Activated CD4-positive, alpha-beta T cell treated with anti-CD3 and anti-CD28 coated beads, Interleukin-2, amount 50 U/mL, for 16 hours (primary cell): ENCODE measurements at regions not wholly inside any gene's neighbourhood (a gene's known extent, or its start where the extent isn't known, plus 50 kb on each side); places are given as distances from the start of the nearest gene placed in this dataset.
"Not testable (repeated sequence)": the region's sequence is repeated elsewhere in the genome, so short reads cannot be mapped to it uniquely, and the experiment has no call there.

Source experiments
- DNase-seq: peaks from one replicate; pipeline ENCODE4 v3.0.0-alpha.2; 2020

DNA sequence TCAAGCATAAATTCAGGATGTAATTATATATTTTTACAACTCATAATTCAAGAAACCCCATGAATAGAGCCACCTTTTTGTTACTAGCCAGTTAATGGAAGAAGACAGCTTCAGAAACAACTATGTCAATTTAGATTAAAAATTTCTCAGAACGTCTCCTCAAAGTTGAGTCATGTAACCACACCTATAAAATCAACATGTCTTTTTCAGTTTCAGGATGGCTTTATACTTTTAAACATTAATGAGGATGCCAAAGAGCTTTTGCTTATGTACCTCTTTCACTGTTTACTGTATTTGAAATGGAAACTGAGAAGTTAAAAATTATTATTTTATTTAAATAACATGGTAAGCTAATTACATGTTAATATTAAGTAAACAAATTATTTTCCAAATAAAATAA, 280.1 kb downstream of the PTH2R start:
- no peak for DNase-seq

DNA sequence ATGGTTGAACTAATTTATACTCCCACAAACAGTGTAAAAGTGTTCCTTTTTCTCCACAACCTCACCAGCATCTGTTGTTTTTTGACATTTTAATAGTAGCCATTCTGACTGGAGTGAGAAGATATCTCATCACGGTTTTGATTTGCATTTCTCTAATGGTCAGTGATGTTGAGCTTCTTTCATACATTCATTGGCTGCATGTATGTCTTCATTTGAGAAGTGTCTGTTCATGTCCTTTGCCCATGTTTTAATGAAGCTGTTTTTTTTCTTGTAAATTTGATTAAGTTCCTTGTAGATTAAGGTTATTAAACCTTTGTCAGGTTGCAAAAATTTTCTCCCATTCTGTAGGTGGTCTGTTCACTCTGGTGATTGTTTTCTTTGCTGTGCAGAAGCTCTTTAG, 281.1 kb downstream of the PTH2R start:
- DNase-seq: not testable (repeated sequence)

DNA sequence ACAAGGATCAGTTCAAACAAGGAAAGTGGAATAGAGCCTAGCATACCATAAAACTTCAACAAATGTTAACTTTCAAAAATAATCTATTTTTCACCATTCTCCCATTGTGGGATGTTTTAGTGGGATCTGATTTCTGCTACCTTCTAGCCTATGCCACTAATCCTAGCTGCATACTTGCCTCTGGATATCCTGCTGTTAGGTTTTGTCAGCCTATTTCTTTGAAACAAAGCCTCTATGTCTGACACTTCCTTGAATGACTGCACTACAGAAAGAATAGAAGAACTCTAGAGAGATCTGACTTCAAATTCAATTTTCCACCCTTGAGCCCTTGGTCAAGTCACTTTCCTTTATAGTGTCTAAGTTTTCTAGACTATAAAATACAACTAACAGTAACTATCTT, 291.5 kb downstream of the PTH2R start:
- DNase-seq: no peak

DNA sequence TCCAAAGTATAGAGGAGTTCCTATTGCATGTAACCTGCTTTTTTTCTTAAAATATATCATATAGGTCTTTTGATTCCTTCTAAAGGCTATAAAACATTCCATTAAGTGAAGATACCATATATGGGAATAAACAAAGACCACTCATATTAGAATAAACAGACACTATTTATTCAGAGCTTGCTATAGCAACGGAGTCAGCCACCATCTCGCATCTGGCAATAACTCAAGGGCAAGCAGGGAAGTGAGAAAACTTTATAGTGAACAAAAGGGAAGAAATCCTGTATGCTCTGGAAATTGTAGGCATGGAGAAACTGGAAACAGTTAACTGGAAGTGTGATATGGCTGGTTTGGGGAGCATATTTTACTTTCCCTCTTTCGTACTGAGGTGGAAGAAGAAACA, 301.9 kb downstream of the PTH2R start:
- DNase-seq: no peak

DNA sequence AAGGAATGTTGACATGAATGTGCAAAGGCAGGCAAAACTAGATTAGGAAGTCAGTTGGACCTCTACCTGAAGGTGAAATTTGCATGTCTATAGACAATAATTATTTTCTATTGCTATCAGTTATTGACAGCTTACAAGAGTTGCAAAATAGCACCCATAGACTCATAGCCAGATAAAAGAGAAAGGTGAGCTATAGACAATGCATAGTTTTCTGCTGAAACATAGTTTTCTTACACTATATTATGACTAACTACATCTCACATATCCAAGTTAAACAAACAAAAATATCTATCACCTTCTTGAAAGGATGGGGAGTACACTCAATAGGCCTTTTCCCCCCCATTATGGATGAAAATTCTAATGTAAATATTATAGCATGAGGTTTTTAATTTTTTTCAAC, 305.0 kb downstream of the PTH2R start:
- no peak for DNase-seq

DNA sequence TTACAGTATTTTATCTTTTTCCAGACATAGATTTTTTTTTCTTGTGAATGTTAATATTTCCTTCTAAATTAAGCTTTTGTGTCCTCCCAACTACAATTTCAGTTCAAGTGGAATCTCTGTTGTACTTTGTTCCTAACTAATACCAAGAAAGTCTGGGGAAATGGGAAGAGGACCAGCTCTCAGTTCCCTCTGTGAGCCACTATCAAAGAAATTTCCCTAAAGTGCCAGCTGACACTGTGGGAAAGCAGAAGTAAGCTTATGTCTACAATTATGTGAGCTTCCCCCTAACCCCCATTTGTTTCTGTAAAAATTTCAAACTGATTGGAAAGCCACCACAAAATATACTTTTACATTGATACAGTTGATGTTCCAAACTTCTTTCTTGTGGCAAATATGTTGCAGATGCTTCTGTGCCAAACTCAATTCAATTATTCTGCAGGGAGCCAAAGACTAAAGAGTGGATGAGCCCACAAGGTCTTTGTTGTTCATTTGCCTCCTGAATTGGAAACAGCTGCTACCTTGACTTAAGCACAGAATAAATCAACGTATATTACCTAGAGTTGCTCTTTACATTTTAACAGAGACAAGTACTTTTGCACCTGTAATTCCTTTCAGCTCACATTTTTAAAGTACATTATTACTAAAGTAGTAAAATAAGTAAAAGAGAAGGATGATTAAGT, 306.6 kb downstream of the PTH2R start:
- no peak for DNase-seq

DNA sequence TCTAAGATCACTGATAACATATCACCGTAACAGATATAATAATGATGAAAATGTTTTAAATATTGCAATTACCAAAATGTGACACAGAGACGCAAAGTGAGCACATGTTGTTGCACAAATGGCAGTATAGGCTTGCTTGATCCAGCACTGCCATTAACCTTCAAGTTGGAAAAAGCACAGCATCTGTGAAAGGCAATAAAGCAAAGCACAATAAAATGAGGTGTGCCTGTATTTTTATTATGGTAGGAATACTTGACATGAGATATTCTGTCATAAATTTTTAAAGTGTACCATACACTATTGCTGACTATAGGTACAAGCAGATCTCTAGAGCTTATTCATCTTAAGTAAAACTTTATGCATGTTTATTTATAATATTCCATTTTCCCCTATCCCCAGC, 312.2 kb downstream of the PTH2R start:
- DNase-seq: no peak

DNA sequence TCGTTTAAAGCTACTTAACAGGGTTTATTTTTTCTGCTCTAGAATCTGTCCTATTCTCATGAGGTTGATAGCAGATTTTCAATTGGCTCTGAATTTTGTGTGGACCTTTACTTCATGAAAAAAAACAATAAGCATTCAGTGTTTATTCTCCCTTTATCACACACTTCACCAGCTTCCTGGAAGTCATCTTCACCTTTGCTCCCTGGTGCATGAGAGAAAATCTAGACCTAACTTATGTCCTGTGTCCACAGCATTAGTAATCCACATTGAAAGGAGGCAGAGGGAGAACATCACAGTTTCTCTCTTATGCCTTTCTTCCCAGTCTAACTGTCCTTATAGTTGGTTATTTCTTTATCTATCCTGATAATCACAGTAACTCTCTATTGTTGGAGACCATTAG, 316.1 kb downstream of the PTH2R start:
- DNase-seq: no peak

DNA sequence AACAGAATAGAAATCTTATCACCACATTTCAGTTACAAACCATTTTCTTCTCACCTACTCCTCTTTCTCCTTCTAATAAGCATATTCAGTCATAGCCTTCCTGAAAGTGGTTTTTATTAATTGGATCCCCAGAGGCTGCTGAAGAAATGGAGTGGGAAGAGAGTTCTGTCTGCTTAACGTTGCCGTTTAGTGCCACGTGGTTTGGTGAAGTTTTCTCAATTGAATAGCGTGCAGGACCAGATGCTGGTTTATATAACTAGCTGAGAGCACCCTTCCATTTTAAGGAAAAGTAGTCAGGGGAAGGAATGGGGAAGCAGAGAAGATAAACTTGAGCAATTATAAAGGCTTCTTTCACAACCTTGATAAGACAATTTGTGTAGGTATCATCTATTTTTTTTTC, 318.7 kb downstream of the PTH2R start:
- DNase-seq: no peak

DNA sequence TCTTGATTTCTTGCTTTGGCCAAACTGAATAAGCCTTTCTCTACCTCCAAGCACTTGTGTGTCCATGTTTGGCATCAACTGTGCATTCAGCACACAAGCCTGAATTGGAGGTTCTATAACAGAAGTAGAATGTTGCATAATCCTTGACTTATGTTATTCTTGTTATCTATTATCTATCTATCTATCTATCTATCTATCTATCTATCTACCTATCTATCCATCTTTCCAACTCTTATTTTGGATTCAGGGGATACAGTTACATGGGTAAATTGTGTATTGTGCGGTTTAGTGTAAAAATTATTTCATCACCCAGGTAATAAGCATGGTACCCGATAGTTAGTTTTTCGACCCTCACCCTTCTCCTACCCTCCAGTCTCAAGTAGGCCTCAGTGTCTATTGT, 319.6 kb downstream of the PTH2R start:
- DNase-seq: no peak

DNA sequence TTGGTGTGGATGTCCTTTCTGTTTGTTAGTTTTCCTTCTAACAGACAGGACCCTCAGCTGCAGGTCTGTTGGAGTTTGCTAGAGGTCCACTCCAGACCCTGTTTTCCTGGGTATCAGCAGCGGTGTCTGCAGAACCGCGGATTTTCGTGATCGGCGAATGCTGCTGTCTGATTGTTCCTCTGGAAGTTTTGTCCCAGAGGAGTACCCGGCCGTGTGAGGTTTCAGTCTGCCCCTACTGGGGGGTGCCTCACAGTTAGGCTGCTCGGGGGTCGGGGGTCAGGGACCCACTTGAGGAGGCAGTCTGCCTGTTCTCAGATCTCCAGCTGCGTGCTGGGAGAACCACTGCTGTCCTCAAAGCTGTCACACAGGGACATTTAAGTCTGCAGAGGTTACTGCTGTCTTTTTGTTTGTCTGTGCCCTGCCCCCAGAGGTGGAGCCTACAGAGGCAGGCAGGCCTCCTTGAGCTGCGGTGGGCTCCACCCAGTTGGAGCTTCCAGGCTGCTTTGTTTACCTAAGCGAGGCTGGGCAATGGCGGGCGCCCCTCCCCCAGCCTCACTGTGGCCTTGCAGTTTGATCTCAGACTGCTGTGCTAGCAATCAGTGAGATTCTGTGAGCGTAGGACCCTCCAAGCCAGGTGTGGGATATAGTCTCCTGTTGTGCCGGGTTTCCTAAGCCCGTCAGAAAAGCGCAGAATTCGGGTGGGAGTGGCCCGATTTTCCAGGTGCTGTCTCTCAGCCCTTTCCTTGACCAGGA, 345.2 kb downstream of the PTH2R start:
- DNase-seq: not testable (repeated sequence)

DNA sequence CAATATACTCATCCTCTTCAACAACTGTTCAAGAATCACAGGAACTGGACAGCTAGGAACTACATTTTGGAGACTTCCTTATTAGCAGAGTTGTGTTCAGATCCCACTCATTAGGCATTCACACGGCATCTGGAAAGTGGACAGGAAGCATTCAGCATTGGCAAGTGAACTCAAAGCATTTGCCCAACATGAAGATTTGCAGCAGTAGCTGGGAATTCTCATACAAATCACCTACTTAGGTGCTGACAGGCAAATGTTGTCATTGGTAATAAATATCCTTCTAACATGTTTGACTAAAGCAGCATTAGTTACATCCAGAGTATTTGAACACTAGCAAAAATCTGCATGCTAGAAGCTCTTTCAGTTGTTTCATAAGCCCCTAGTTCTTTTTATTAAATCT, 350.8 kb downstream of the PTH2R start:
- no peak for DNase-seq

DNA sequence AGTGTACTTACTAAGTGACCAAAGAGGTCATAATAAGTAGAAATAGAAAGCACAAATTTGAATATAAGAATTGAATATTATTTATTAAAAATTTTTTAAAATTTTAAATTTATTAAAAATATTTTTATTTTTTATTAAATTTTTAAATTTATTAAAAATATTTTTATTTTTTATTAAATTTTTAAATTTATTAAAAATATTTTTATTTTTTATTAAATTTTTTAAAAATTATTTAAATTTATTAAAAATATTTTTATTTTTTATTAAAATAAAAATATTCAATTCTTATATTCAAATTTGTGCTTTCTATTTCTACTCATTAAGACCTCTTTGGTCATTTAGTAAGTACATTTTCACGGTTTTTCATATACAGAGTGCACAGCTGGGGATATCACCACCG, 366.5 kb downstream of the PTH2R start:
- not testable (repeated sequence) for DNase-seq

DNA sequence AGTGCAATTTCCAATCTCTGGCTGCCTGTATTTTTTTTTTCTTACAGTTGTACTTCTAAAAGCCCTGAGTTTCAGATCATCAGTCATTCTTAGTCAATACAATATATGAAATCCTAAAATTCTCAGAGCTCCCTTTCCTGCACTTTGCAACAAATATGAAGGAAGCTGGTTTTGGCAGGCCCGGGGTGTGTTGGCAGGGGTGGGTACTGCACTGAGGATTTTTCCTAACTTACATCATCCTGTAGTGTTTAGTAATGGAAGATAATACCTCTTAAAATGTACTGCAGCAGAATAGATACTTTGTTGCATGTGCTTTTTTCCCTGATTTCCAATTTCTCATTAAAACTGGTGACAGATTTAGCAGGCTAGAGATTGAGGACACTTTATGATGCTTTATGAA, 374.6 kb downstream of the PTH2R start:
- DNase-seq: no peak

DNA sequence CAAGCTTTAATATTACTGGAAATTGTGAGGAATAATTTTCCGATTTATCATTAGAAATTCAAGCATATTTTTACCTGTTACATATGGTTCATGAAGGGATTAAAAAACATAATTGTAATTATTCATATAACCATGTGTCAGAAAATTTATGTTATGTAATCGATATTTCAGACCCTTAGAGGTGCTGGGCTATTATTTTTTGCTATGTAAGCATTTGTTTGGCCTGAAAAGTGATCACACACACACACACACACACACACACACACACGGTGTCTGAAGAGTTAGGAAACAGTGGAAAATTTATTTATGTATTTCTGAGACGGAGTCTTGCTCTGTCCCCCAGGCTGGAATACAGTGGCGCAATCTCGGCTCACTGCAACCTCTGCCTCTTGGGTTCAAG, 375.5 kb downstream of the PTH2R start:
- no peak for DNase-seq

DNA sequence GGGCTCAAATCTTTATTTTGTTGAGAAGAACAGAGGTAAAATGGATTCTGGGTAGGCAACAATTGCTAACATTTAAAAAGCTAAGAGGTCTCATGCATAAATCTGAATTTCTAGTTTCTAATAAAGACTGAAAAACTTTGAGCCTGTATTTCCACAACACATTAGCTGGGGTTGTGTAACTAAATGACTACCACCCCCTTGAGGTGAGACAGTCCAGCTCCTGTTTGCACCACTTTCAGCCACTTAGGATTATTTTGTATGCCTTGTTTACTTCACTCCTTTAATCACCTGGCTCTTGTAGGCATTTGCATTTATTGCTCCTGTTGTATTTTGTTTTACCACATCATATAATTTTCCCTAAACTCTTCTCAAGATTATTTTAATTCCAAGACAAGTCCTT, 376.6 kb downstream of the PTH2R start:
- DNase-seq: no peak

DNA sequence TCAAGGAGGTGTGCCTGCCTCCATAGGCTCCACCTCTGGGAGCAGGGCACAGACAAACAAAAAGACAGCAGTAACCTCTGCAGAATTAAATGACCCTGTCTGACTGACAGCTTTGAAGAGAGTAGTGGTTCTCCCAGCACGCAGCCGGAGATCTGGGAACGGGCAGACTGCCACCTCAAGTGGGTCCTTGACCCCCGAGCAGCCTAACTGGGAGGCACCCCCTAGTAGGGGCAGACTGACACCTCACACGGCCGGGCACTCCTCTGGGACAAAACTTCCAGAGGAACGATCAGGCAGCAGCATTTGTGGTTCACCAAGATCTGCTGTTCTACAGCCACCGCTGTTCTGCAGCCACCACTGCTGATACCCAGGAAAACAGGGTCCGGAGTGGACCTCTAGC, 378.2 kb downstream of the PTH2R start:
- DNase-seq: not testable (repeated sequence)

DNA sequence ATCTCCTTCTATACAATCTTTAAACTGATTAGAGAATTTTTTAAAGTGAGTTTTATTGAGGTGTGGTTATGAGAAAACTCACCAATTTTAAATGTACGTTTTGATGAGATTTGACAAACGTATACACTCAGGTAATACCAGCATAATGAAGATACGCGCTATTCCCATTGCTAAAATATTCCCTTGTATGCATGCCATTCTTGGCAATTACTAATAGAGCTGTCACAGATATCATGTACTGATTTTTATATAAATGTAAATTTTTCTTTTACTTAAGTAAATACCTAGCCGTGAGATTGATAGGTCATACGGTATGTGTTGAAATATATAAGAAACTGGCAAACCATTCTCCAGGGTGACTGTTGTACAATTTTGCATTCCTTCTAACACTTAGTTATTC, 384.7 kb downstream of the PTH2R start:
- no peak for DNase-seq

DNA sequence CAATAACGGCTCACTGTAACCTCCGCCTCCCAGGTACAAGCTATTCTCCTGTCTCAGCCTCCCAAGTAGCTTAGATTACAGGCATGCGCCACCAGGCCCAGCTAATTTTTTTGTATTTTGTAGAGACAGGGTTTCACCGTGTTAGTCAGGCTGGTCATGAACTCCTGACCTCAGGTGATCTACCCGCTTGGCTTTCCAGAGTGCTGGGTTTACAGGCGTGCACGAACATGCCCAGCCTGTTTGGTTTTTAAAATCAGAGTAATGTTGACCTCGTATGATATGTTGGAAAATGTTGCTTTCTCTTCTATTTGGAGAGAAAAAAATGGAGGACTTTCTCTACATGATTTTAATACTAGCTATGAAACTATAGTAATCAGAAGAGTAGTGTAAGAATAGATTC, 386.2 kb downstream of the PTH2R start:
- no peak for DNase-seq

DNA sequence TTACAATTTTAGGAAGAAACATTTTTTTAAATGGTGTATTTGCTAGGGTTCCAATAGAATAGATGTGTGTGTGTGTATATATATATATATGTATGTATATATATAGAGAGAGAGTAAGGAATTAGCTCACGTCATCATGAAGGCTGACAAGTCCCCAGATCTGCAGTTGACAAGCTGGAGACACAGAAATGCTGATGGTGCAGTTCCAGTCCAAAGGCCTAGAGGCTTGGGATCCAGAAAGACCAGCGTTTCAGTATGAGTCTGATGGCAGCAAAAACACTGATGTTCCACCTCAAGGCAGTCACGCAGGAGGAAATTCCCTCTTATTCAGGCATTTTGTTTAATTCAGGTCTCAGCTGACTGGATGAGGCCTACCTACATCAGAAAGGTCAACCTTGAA, 386.8 kb downstream of the PTH2R start:
- DNase-seq: no peak

DNA sequence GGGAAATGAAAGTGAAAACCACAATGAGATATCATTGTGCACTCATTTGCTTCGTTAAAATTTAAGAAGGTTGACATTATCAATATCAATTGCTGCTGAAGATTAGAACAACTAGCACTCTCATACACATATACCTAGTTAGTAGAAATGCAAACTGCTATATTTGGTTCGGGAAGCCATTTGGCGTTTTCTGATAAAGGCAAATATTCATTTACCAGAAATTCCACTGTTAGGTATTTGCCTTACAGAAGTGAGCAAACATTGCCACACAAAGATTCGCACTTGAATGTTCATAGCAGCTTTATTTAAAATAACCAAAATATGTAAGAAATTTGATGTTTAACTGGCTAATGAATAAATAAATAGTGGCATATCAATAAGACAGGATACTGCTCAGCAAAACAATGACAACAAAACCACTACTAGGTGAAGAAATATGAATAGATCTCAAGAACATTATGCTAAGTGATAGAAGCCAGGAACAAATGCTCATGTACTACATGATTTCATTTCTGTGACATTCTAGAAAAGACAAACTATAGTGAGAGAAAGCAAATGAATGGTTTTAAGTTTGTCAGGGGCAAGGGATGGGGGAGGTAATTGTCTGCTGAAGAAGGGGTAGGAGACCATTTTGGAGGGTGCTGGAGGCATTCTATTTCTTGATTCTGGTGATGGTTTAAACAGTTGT, 387.8 kb downstream of the PTH2R start:
- DNase-seq: no peak

DNA sequence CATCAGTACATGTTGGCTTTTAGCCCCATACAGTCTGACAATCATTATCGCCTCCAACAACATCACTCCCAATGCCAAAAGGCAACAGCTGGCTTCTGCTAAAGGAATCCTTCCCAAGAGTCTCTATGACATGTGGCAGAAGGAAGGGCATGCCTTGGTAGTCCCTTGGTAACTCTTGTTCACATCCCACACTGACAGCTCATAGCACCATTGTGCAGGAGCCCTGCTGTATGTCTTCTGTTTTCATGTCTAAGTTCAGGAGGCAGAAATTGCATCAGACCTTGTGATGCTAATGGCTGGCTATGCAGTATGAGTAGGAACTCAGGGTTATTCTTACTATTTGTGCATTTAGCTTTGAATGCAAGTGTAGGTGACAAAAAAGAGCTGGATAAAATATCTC, 392.1 kb downstream of the PTH2R start:
- DNase-seq: no peak

DNA sequence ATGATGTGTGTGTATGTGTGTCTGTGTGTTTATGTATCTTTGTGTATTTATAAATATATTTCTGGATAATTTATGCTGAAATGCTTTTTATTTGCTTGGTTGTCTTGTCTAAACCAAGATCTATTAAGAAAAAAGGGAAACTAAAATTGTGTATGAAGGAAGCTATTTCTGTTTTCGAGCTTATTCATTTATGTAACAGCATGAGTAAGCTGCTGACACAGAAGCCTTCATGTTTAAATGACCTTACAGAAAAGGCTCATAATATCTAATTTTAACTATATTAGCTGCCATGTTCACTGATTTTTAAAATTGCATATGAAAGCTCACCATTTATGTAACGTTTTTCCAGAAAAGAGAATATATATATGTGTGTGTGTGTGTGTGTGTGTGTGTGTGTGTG, 392.8 kb downstream of the PTH2R start:
- DNase-seq: no peak

DNA sequence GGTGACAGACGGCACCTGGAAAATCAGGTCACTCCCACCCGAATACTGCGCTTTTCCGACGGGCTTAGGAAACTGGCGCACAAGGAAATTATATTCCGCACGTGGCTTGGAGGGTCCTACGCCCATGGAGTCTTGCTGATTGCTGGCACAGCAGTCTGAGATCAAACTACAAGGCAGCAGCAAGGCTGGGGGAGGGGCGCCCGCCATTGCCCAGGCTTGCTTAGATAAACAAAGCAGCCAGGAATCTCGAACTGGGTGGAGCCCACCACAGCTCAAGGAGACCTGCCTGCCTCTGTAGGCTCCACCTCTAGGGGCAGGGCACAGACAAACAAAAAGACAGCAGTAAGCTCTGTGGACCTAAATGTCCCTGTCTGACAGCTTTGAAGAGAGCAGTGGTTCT, 394.3 kb downstream of the PTH2R start:
- DNase-seq: not testable (repeated sequence)
